K562 (cell line): ENCODE measurements at regions not wholly inside any gene's neighbourhood (a gene's known extent, or its start where the extent isn't known, plus 50 kb on each side); places are given as distances from the start of the nearest gene placed in this dataset.

ENCODE experiments used
- ATAC-seq: fragments of 200-7000 bp; cut with Tn5 transposase; 3 replicates; pipeline ENCODE4 v1.9.1; 2020; ENCODE audit warnings: moderate library complexity
- BruUV-seq: library from RNA; stranded (reverse); fragments of 400-500 nt; replicated peaks from 2 replicates; lab custom pipeline; 2021; lab: Mats Ljungman, UMichigan
- CTCF ChIA-PET: fragments of 300-600 bp; formaldehyde crosslinking; extraction: SDS; loops from one replicate; lab custom pipeline; 2021; ENCODE audit warnings: low intra/inter-chr PET ratio; lab: Yijun Ruan, JAX
- POLR2A ChIA-PET: fragments of 300-600, 350-650 bp; sonication (Branson Sonifier 250); formaldehyde crosslinking; extraction: SDS; loops from one replicate; lab custom pipeline; 2021; ENCODE audit warnings: antibody characterized with exemption, inconsistent platforms; lab: Yijun Ruan, JAX
- DNase-seq, 4 experiments: peaks; one replicate each; pipeline versions ENCODE4 v3.0.0 to v3.0.0-alpha.2; 2011 to 2018; ENCODE audit warnings: low spot score in 3 of 4, mixed read lengths in 3 of 4; ENCODE audit errors: extremely low read depth in 1 of 4
- FAIRE-seq: peaks from 2 replicates; lab custom pipeline; 2011; peaks lifted over from hg19 to GRCh38; lab: Jason Lieb, UNC
- H2AFZ ChIP-seq: 2 replicates; pipeline ENCODE4 v1.6.0; 2011; ENCODE audit warnings: low read depth, low read length, control low read depth, inconsistent platforms
- H3K27ac ChIP-seq: fragments of 200-600 bp; 3 replicates; pipeline ENCODE4 v1.8.0; 2011; ENCODE audit warnings: low read depth, mild to moderate bottlenecking, control low read depth, inconsistent platforms, low read length, moderate library complexity, mixed read lengths; ENCODE audit errors: extremely low read depth
- H3K27me3 ChIP-seq, 2 experiments: fragments of 300-600 bp in 1 of 2; 2 replicates in 1 of 2; 3 replicates in 1 of 2; pipeline versions ENCODE4 v1.6.0 to v1.8.0; 2011; ENCODE audit warnings: inconsistent platforms in 2 of 2, low read length in 2 of 2, mild to moderate bottlenecking in 1 of 2, mixed read lengths in 1 of 2, moderate library complexity in 1 of 2; ENCODE audit not compliant: control insufficient read depth in 2 of 2, insufficient read depth in 2 of 2
- H3K36me3 ChIP-seq: fragments of 300-600 bp; 3 replicates; pipeline ENCODE4 v1.8.0; 2011; ENCODE audit warnings: mild to moderate bottlenecking, low read length, inconsistent platforms; ENCODE audit not compliant: control insufficient read depth, insufficient read depth
- H3K4me1 ChIP-seq, 2 experiments: fragments of 200-600 bp in 1 of 2; replicated peaks in 1 of 2; 2 replicates in 1 of 2; 3 replicates in 1 of 2; pipeline versions ENCODE4 v1.5.1 to v1.8.0; 2011; ENCODE audit warnings: inconsistent platforms in 2 of 2, low read length in 2 of 2, mild to moderate bottlenecking in 1 of 2, mixed read lengths in 1 of 2, moderate library complexity in 1 of 2; ENCODE audit not compliant: control insufficient read depth in 2 of 2, insufficient read depth in 2 of 2
- H3K4me2 ChIP-seq: 2 replicates; pipeline ENCODE4 v1.6.1; 2011; ENCODE audit warnings: low read length, control low read depth, inconsistent platforms, mixed read lengths; ENCODE audit not compliant: insufficient read depth
- H3K4me3 ChIP-seq: fragments of 200-600 bp; sonication (generic), shearing (Covaris generic); 2 replicates; pipeline ENCODE4 v1.5.1; 2016; ENCODE audit warnings: control low read depth, inconsistent platforms
- H3K79me2 ChIP-seq: fragments of 200-600 bp; 3 replicates; pipeline ENCODE4 v1.8.0; 2011; ENCODE audit warnings: low read length, inconsistent platforms; ENCODE audit not compliant: control insufficient read depth, insufficient read depth
- H3K9ac ChIP-seq, 2 experiments: 2 replicates each; pipeline versions ENCODE4 v1.6.0 to v1.6.1; 2011; ENCODE audit warnings: low read depth in 2 of 2, low read length in 2 of 2, control low read depth in 1 of 2, inconsistent platforms in 1 of 2, mild to moderate bottlenecking in 1 of 2, mixed read lengths in 1 of 2; ENCODE audit not compliant: insufficient read depth in 1 of 2
- H3K9me1 ChIP-seq: one replicate; pipeline ENCODE4 v1.6.0; 2011; ENCODE audit warnings: inconsistent platforms, mild to moderate bottlenecking, low read length, moderate library complexity; ENCODE audit not compliant: control insufficient read depth, insufficient read depth
- H3K9me3 ChIP-seq: replicated peaks from 2 replicates; pipeline ENCODE4 v1.5.1; 2011; ENCODE audit warnings: low read depth, low read length, inconsistent platforms; ENCODE audit not compliant: control insufficient read depth, insufficient read depth
- H4K20me1 ChIP-seq: replicated peaks from 2 replicates; pipeline ENCODE4 v1.6.1; 2011; ENCODE audit warnings: low read length, inconsistent platforms, mixed read lengths; ENCODE audit not compliant: control insufficient read depth, insufficient read depth
- BHLHE40 ChIP-seq: IDR thresholded peaks from 2 replicates; pipeline ENCODE4 v1.6.1; 2011; ENCODE audit warnings: low read length, improper control_type of control experiment
- CHD2 ChIP-seq: IDR thresholded peaks from 2 replicates; pipeline ENCODE4 v1.6.1; 2011; ENCODE audit warnings: low read depth, low read length
- CREB1 ChIP-seq, 2 experiments: sonication (generic) in 1 of 2; formaldehyde crosslinking in 1 of 2; IDR thresholded peaks; 2 replicates each; pipeline versions ENCODE4 v1.6.1 to v1.8.0; 2012 to 2022; ENCODE audit warnings: inconsistent platforms in 1 of 2, mild to moderate bottlenecking in 1 of 2, missing genetic modification reagents in 1 of 2, moderate library complexity in 1 of 2
- ELF1 ChIP-seq: fragments of 200-800 bp; sonication (Bioruptor generic); IDR thresholded peaks from 2 replicates; pipeline ENCODE4 v1.6.1; 2016; ENCODE audit warnings: missing genetic modification characterization, missing compliant biosample characterization
- FOXK2 ChIP-seq, 2 experiments: fragments of 450-650 bp; IDR thresholded peaks in 1 of 2; conservative IDR thresholded peaks in 1 of 2; 2 replicates each; pipeline ENCODE4 v1.6.1; 2016; ENCODE audit warnings: low read depth in 2 of 2, mild to moderate bottlenecking in 1 of 2
- FOXP1 ChIP-seq: sonication (generic); formaldehyde crosslinking; IDR thresholded peaks from 2 replicates; pipeline ENCODE4 v1.8.0; 2022; ENCODE audit warnings: mild to moderate bottlenecking, missing genetic modification reagents
- HDAC6 ChIP-seq: IDR thresholded peaks from 2 replicates; pipeline ENCODE4 v1.6.1; 2012; ENCODE audit warnings: low read depth, mild to moderate bottlenecking, control low read depth, inconsistent platforms, low read length, moderate library complexity
- MXI1 ChIP-seq: IDR thresholded peaks from 2 replicates; pipeline ENCODE4 v1.6.1; 2011; ENCODE audit warnings: low read depth, mild to moderate bottlenecking, improper control_type of control experiment, low read length
- OTX1 ChIP-seq: fragments of 450-650 bp; formaldehyde crosslinking; IDR thresholded peaks from 2 replicates; pipeline ENCODE4 v1.4.0; 2022; ENCODE audit warnings: mild to moderate bottlenecking
- PYGO2 ChIP-seq: fragments of 450-650 bp; IDR thresholded peaks from 2 replicates; pipeline ENCODE4 v1.6.1; 2016; ENCODE audit warnings: mild to moderate bottlenecking, missing genetic modification characterization, moderate library complexity, missing compliant biosample characterization
- RBM14 ChIP-seq: fragments of 200-400 bp; formaldehyde crosslinking; IDR thresholded peaks from 2 replicates; pipeline ENCODE4 v1.6.1; 2018; ENCODE audit warnings: low read depth, mild to moderate bottlenecking, low read length, moderate library complexity, borderline replicate concordance; ENCODE audit not compliant: insufficient read depth
- RBM15 ChIP-seq: fragments of 200-400 bp; formaldehyde crosslinking; IDR thresholded peaks from 2 replicates; pipeline ENCODE4 v1.6.1; 2018; ENCODE audit warnings: mild to moderate bottlenecking, low read length, moderate library complexity; ENCODE audit not compliant: insufficient read depth
- TAF9B ChIP-seq: fragments of 450-650 bp; IDR thresholded peaks from 2 replicates; pipeline ENCODE4 v1.6.1; 2018; ENCODE audit warnings: mild to moderate bottlenecking; ENCODE audit not compliant: partially characterized antibody
- TCFL5 ChIP-seq: fragments of 250-450 bp; sonication (Bioruptor Pico); conservative IDR thresholded peaks from 2 replicates; pipeline ENCODE4 v1.6.1; 2021; ENCODE audit warnings: mild to moderate bottlenecking, moderate library complexity, matching md5 sums
- ZBTB2 ChIP-seq: fragments of 450-650 bp; IDR thresholded peaks from 2 replicates; pipeline ENCODE4 v1.6.1; 2016; ENCODE audit warnings: antibody characterized with exemption
- ZNF140 ChIP-seq: fragments of 250-450 bp; sonication (Bioruptor Pico); IDR thresholded peaks from 2 replicates; pipeline ENCODE4 v1.8.0; 2021; ENCODE audit warnings: moderate library complexity, mild to moderate bottlenecking, inconsistent platforms
- ZNF512 ChIP-seq: IDR thresholded peaks from 2 replicates; pipeline ENCODE4 v1.6.1; 2016; ENCODE audit warnings: missing genetic modification characterization, missing compliant biosample characterization
- ZNF586 ChIP-seq: fragments of 450-650 bp; formaldehyde crosslinking; conservative IDR thresholded peaks from 2 replicates; pipeline ENCODE4 v1.4.0; 2020; ENCODE audit warnings: mild to moderate bottlenecking, moderate library complexity
- WGBS: fragments of 100-300 bp; shearing (Covaris generic); methylation state at CpG from one replicate; pipeline ENCODE4 v1.1.6; 2016; ENCODE audit warnings: low coverage, mixed read lengths; ENCODE audit not compliant: insufficient coverage; ENCODE audit errors: missing lambda C conversion rate; 5-methylcytosine and 5-hydroxymethylcytosine counted together
- in situ Hi-C: fragments of 300-500 bp; cut with MboI; formaldehyde crosslinking; loops from 4 replicates; pipeline ENCODE4 v1.15.0; 2018; ENCODE audit warnings: inconsistent platforms, mixed read lengths
- intact Hi-C: fragments of 100-400 bp; cut with micrococcal nuclease; formaldehyde crosslinking; loops from 2 replicates; pipeline ENCODE4 v1.14.2; 2022
- TF ChIP-seq, protein P1 (sequence below): fragments of 450-650 bp; formaldehyde crosslinking; IDR thresholded peaks from 2 replicates; pipeline ENCODE4 v1.4.0; 2022; ENCODE audit warnings: missing genetic modification characterization

- TF ChIP-seq CREB1 (IDR thresholded peaks at IDR 0.05) (no peak), CREB1 (CRISPR knock-in tag; IDR thresholded peaks at IDR 0.05) (no peak), TCFL5 (CRISPR knock-in tag) (no peak), MXI1 (no peak), OTX1 (CRISPR knock-in tag) (no peak), TAF9B (no peak)
- TF ChIP-seq, all 486 proteins: peak for 0
Observed at GRCh38 chr5:79875230-79875629, 115.8 kb downstream of the MTX3 start (continued).

DNA sequence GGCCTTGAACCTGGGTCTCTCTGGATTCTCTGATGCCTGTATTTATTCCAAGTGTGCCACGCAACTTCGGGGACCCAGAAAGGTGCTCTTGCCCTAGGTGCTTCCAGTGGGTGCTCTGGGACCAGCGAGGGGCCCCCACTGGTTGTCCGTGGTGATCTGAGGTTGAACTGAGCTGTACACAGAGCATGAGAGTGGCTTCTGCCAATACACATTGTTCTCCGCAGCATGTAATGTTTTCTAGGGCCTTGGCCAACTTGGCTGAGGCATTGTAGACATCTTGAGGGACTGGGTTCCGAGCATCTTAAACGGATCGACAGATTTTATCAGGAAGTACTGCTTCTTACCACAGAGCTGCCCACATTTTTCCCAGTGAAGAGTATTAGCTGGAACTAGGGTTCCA, 117.9 kb downstream of the MTX3 start:
- in situ Hi-C loops (loop anchor here (25.0 kb wide), 1 partner anchor 836 kb away; no protein-coding TSS in a partner anchor), intact Hi-C loops (no loop called here)
- Histone ChIP-seq H3K4me2 (no peak overlapping the region), H4K20me1 (no peaks in the 10 kb centered on the region), H3K9ac (no peak overlapping the region), H3K9me1 (no peaks in the 10 kb centered on the region), H3K27me3 (peaks cover 41 to 61% of the 10 kb centered on the region in 2 experiments), H3K79me2 (no peaks in the 10 kb centered on the region), H3K36me3 (no peaks in the 10 kb centered on the region), H3K4me1 (no peaks in the 10 kb centered on the region), H3K9me3 (no peaks in the 10 kb centered on the region), H3K27ac (no peak overlapping the region), H2AFZ (no peak overlapping the region), H3K4me3 (no peak overlapping the region)
- CTCF ChIA-PET: no interaction called here
- WGBS: 1% methylated on average over 8 of the region's 8 CpGs
- no peak for FAIRE-seq
- POLR2A ChIA-PET: no interaction called here
- no TSS peak for BruUV-seq
- DNase-seq: no peak
- ATAC-seq: no peak
- TF ChIP-seq PYGO2 (tag) (no peak), RBM15 (no peak), ZBTB2 (no peak), ZNF140 (no peak), HDAC6 (no peak), CHD2 (no peak), BHLHE40 (no peak), ZNF586 (CRISPR knock-in tag) (no peak), ZNF512 (tag) (no peak), RBM14 (no peak), FOXP1 (CRISPR knock-in tag) (no peak), FOXK2 (conservative IDR thresholded peaks at IDR 0.05 in 1 of 2, IDR thresholded peaks at IDR 0.05 in 1 of 2; ENCODE audit: low read depth in 2 of 2) (no peak), ELF1 (no peak)
- TF ChIP-seq, protein P1, sequence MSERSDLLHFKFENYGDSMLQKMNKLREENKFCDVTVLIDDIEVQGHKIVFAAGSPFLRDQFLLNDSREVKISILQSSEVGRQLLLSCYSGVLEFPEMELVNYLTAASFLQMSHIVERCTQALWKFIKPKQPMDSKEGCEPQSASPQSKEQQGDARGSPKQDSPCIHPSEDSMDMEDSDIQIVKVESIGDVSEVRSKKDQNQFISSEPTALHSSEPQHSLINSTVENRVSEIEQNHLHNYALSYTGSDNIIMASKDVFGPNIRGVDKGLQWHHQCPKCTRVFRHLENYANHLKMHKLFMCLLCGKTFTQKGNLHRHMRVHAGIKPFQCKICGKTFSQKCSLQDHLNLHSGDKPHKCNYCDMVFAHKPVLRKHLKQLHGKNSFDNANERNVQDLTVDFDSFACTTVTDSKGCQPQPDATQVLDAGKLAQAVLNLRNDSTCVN (CRISPR knock-in tag): no peak
